ENCODE measurements at regions not wholly inside any gene's neighbourhood (a gene's known extent, or its start where the extent isn't known, plus 50 kb on each side); places are given as distances from the start of the nearest gene placed in this dataset.
"Not testable (repeated sequence)": the region's sequence is repeated elsewhere in the genome, so short reads cannot be mapped to it uniquely, and the experiment has no call there.

DNA sequence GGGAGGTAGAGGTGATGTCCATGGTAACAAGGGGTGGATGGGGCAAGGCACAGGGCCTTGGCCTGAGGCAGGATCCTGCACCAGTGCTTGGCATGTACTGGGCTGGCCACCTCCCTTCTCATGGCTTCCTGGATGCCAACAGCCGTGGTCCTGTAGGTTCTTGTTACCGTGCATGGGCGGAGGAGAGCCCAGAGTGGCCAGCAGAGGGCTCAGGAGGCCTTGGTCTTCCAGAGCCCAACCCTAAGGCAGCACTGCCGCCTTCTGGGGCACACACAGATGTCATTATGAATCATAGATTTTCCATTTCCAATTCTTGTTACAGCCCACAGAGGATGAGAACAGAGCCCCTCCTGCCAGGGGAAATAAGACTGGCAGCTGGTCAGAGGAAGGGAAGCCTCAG is 254.2 kb upstream of the TP53TG3C start:
- TF ChIP-seq, protein P1, sequence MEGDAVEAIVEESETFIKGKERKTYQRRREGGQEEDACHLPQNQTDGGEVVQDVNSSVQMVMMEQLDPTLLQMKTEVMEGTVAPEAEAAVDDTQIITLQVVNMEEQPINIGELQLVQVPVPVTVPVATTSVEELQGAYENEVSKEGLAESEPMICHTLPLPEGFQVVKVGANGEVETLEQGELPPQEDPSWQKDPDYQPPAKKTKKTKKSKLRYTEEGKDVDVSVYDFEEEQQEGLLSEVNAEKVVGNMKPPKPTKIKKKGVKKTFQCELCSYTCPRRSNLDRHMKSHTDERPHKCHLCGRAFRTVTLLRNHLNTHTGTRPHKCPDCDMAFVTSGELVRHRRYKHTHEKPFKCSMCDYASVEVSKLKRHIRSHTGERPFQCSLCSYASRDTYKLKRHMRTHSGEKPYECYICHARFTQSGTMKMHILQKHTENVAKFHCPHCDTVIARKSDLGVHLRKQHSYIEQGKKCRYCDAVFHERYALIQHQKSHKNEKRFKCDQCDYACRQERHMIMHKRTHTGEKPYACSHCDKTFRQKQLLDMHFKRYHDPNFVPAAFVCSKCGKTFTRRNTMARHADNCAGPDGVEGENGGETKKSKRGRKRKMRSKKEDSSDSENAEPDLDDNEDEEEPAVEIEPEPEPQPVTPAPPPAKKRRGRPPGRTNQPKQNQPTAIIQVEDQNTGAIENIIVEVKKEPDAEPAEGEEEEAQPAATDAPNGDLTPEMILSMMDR (IDR thresholded peaks at IDR 0.05), result not testable (repeated sequence)
- not testable (repeated sequence) for TF ChIP-seq SIN3A (IDR thresholded peaks at IDR 0.05; ENCODE audit: borderline replicate concordance, low read depth, low read length); GABPA (IDR thresholded peaks at IDR 0.05; ENCODE audit: low read depth); FOSL2 (IDR thresholded peaks at IDR 0.05; ENCODE audit: borderline replicate concordance, low read depth)
- TF ChIP-seq, protein P2, sequence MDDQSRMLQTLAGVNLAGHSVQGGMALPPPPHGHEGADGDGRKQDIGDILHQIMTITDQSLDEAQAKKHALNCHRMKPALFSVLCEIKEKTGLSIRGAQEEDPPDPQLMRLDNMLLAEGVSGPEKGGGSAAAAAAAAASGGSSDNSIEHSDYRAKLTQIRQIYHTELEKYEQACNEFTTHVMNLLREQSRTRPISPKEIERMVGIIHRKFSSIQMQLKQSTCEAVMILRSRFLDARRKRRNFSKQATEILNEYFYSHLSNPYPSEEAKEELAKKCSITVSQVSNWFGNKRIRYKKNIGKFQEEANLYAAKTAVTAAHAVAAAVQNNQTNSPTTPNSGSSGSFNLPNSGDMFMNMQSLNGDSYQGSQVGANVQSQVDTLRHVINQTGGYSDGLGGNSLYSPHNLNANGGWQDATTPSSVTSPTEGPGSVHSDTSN (IDR thresholded peaks at IDR 0.05), result not testable (repeated sequence)

All from SK-N-SH (cell line).